ENCODE measurements at regions not wholly inside any gene's neighbourhood (a gene's known extent, or its start where the extent isn't known, plus 50 kb on each side); places are given as distances from the start of the nearest gene placed in this dataset.

- no peak for TF ChIP-seq CTCF (IDR thresholded peaks at IDR 0.05; ENCODE audit: insufficient read depth, low read length, poor library complexity, severe bottlenecking)
- Histone ChIP-seq H3K27me3 (replicated peaks; ENCODE audit: control insufficient read depth, insufficient read depth, low read length) (no peaks in the 10 kb centered on the region), H3K4me3 (replicated peaks; ENCODE audit: low read depth, low read length) (no peak overlapping the region), H3K36me3 (ENCODE audit: control insufficient read depth, insufficient read depth, low read length) (no peaks in the 10 kb centered on the region)
- no peak for DNase-seq (ENCODE audit: extremely low read depth, insufficient read length)
Measured at GRCh38 chr4:32135642-32136041, 1415.5 kb downstream of the PCDH7 start.

GRCh38 chr4:32136081-32136787 is 1416.1 kb downstream of the PCDH7 start:
- Histone ChIP-seq H3K27me3 (replicated peaks; ENCODE audit: control insufficient read depth, insufficient read depth, low read length) (no peaks in the 10 kb centered on the region), H3K4me3 (replicated peaks; ENCODE audit: low read depth, low read length) (no peak overlapping the region), H3K36me3 (ENCODE audit: control insufficient read depth, insufficient read depth, low read length) (no peaks in the 10 kb centered on the region)
- DNase-seq (ENCODE audit: extremely low read depth, insufficient read length): no peak
- TF ChIP-seq CTCF (IDR thresholded peaks at IDR 0.05; ENCODE audit: insufficient read depth, low read length, poor library complexity, severe bottlenecking): no peak

GRCh38 chr4:32140636-32141035 is 1420.5 kb downstream of the PCDH7 start:
- Histone ChIP-seq H3K27me3 (replicated peaks; ENCODE audit: control insufficient read depth, insufficient read depth, low read length) (no peaks in the 10 kb centered on the region), H3K36me3 (ENCODE audit: control insufficient read depth, insufficient read depth, low read length) (no peaks in the 10 kb centered on the region), H3K4me3 (replicated peaks; ENCODE audit: low read depth, low read length) (no peak overlapping the region)
- no peak for DNase-seq (ENCODE audit: extremely low read depth, insufficient read length)
- no peak for TF ChIP-seq CTCF (IDR thresholded peaks at IDR 0.05; ENCODE audit: insufficient read depth, low read length, poor library complexity, severe bottlenecking)

- Histone ChIP-seq H3K4me3 (replicated peaks; ENCODE audit: low read depth, low read length) (no peak overlapping the region), H3K36me3 (ENCODE audit: control insufficient read depth, insufficient read depth, low read length) (no peaks in the 10 kb centered on the region), H3K27me3 (replicated peaks; ENCODE audit: control insufficient read depth, insufficient read depth, low read length) (no peaks in the 10 kb centered on the region)
- no peak for DNase-seq (ENCODE audit: extremely low read depth, insufficient read length)
- TF ChIP-seq CTCF (IDR thresholded peaks at IDR 0.05; ENCODE audit: insufficient read depth, low read length, poor library complexity, severe bottlenecking): no peak
Measured at GRCh38 chr4:32142075-32142474, 1421.9 kb downstream of the PCDH7 start.

- DNase-seq (ENCODE audit: extremely low read depth, insufficient read length): no peak
- Histone ChIP-seq H3K36me3 (ENCODE audit: control insufficient read depth, insufficient read depth, low read length) (no peaks in the 10 kb centered on the region), H3K27me3 (replicated peaks; ENCODE audit: control insufficient read depth, insufficient read depth, low read length) (no peaks in the 10 kb centered on the region), H3K4me3 (replicated peaks; ENCODE audit: low read depth, low read length) (no peak overlapping the region)
- TF ChIP-seq CTCF (IDR thresholded peaks at IDR 0.05; ENCODE audit: insufficient read depth, low read length, poor library complexity, severe bottlenecking): no peak
Measured at GRCh38 chr4:32145987-32146386, 1425.8 kb downstream of the PCDH7 start.
